HepG2 (cell line): ENCODE measurements at regions not wholly inside any gene's neighbourhood (a gene's known extent, or its start where the extent isn't known, plus 50 kb on each side); places are given as distances from the start of the nearest gene placed in this dataset.

Experiments used
- ATAC-seq: fragments of 200-7000 bp; cut with Tn5 transposase; 3 replicates; pipeline ENCODE4 v1.9.1; 2020; ENCODE audit warnings: mild to moderate bottlenecking, moderate library complexity
- BruUV-seq: library from RNA; stranded (reverse); fragments of 400-500 nt; replicated peaks from 2 replicates; lab custom pipeline; 2021; lab: Mats Ljungman, UMichigan
- CTCF ChIA-PET: fragments of 300-600 bp; formaldehyde crosslinking; extraction: SDS; loops from one replicate; lab custom pipeline; 2021; ENCODE audit warnings: low total read pairs, inconsistent platforms, low intra/inter-chr PET ratio; lab: Yijun Ruan, JAX
- POLR2A ChIA-PET: fragments of 350-600 bp; sonication (Branson Sonifier 250); formaldehyde crosslinking; loops from one replicate; lab custom pipeline; 2020; ENCODE audit warnings: antibody characterized with exemption, inconsistent platforms; lab: Yijun Ruan, JAX
- DNase-seq: peaks from one replicate; pipeline ENCODE4 v3.0.0-alpha.2; 2015; ENCODE audit warnings: low spot score
- FAIRE-seq: peaks from 3 replicates; lab custom pipeline; 2011; peaks lifted over from hg19 to GRCh38; lab: Jason Lieb, UNC
- H2AFZ ChIP-seq: one replicate; pipeline ENCODE4 v1.6.1; 2011; ENCODE audit warnings: low read length, inconsistent platforms
- H3K27ac ChIP-seq: fragments of 300-600 bp; 3 replicates; pipeline ENCODE4 v1.8.0; 2011; ENCODE audit warnings: mixed run types, mild to moderate bottlenecking, mixed read lengths, low read length, inconsistent platforms; ENCODE audit not compliant: insufficient read depth; ENCODE audit errors: extremely low read length
- H3K27me3 ChIP-seq, 2 experiments: fragments of 200-600 bp in 1 of 2; 2 replicates in 1 of 2; 3 replicates in 1 of 2; pipeline versions ENCODE4 v1.6.0 to v1.8.0; 2011; ENCODE audit warnings: low read length in 2 of 2, mild to moderate bottlenecking in 2 of 2, moderate library complexity in 2 of 2, inconsistent platforms in 1 of 2; ENCODE audit not compliant: insufficient read depth in 2 of 2, control insufficient read depth in 1 of 2
- H3K36me3 ChIP-seq, 2 experiments: fragments of 200-600 bp in 1 of 2; replicated peaks in 1 of 2; 2 replicates in 1 of 2; 3 replicates in 1 of 2; pipeline versions ENCODE4 v1.5.1 to v1.8.0; 2011; ENCODE audit warnings: low read length in 2 of 2, inconsistent platforms in 1 of 2; ENCODE audit not compliant: insufficient read depth in 2 of 2, control insufficient read depth in 1 of 2
- H3K4me1 ChIP-seq: 2 replicates; pipeline ENCODE4 v1.5.1; 2012; ENCODE audit warnings: low read length, inconsistent platforms; ENCODE audit not compliant: insufficient read depth
- H3K4me2 ChIP-seq: 2 replicates; pipeline ENCODE4 v1.6.0; 2011; ENCODE audit warnings: low read depth, low read length, inconsistent platforms
- H3K4me3 ChIP-seq, 3 experiments: fragments of 200-600 bp in 1 of 3; sonication (generic), shearing (Covaris generic) in 1 of 3; replicated peaks in 1 of 3; 2 replicates each; pipeline ENCODE4 v1.5.1; 2011 to 2016; ENCODE audit warnings: low read length in 3 of 3, inconsistent platforms in 2 of 3, low read depth in 2 of 3, mild to moderate bottlenecking in 2 of 3, control low read depth in 1 of 3, mixed read lengths in 1 of 3; ENCODE audit not compliant: insufficient read depth in 1 of 3
- H3K79me2 ChIP-seq: one replicate; pipeline ENCODE4 v1.6.1; 2011; ENCODE audit warnings: low read length, inconsistent platforms; ENCODE audit not compliant: insufficient read depth
- H3K9ac ChIP-seq: 2 replicates; pipeline ENCODE4 v1.6.0; 2011; ENCODE audit warnings: mild to moderate bottlenecking, low read depth, low read length, inconsistent platforms; ENCODE audit not compliant: insufficient read depth
- H3K9me3 ChIP-seq: 2 replicates; pipeline ENCODE4 v1.5.1; 2012; ENCODE audit warnings: mild to moderate bottlenecking, low read length
- H4K20me1 ChIP-seq: 2 replicates; pipeline ENCODE4 v1.6.0; 2011; ENCODE audit warnings: inconsistent platforms, mild to moderate bottlenecking, low read length, moderate library complexity; ENCODE audit not compliant: insufficient read depth
- ARID2 ChIP-seq: sonication (generic); formaldehyde crosslinking; IDR thresholded peaks from 2 replicates; pipeline ENCODE4 v1.8.1; 2022; ENCODE audit warnings: mild to moderate bottlenecking, missing genetic modification reagents, borderline replicate concordance
- ARNTL ChIP-seq: sonication (generic); formaldehyde crosslinking; IDR thresholded peaks from 2 replicates; pipeline ENCODE4 v1.4.0; 2020; ENCODE audit warnings: mild to moderate bottlenecking, missing genetic modification reagents
- ATF7 ChIP-seq, 2 experiments: fragments of 450-650 bp in 1 of 2; sonication (generic) in 1 of 2; formaldehyde crosslinking in 1 of 2; IDR thresholded peaks; 2 replicates each; pipeline versions ENCODE4 v1.4.0 to v1.6.1; 2016 to 2020; ENCODE audit warnings: antibody characterized with exemption in 1 of 2, mild to moderate bottlenecking in 1 of 2, missing genetic modification reagents in 1 of 2
- CBX1 ChIP-seq: IDR thresholded peaks from one replicate; pipeline ENCODE4 v1.6.1; 2016; ENCODE audit warnings: antibody characterized with exemption, low read depth
- GLI4 ChIP-seq: sonication (generic); formaldehyde crosslinking; IDR thresholded peaks from 2 replicates; pipeline ENCODE4 v1.5.1; 2020; ENCODE audit warnings: missing genetic modification reagents, mild to moderate bottlenecking, moderate library complexity, borderline replicate concordance
- HDAC1 ChIP-seq: sonication (generic); formaldehyde crosslinking; IDR thresholded peaks from 2 replicates; pipeline ENCODE4 v1.5.1; 2020; ENCODE audit warnings: mild to moderate bottlenecking, missing genetic modification reagents
- HES4 ChIP-seq: sonication (generic); formaldehyde crosslinking; IDR thresholded peaks from 2 replicates; pipeline ENCODE4 v1.9.0; 2021; ENCODE audit warnings: mild to moderate bottlenecking, missing genetic modification reagents, borderline replicate concordance
- PAWR ChIP-seq: sonication (generic); formaldehyde crosslinking; IDR thresholded peaks from 2 replicates; pipeline ENCODE4 v1.4.0; 2020; ENCODE audit warnings: missing genetic modification reagents, mild to moderate bottlenecking, borderline replicate concordance
- TCF7L2 ChIP-seq: IDR thresholded peaks from 2 replicates; pipeline ENCODE4 v1.6.1; 2011; ENCODE audit warnings: mild to moderate bottlenecking, low read depth, low read length, moderate library complexity
- ZNF224 ChIP-seq: sonication (generic); formaldehyde crosslinking; IDR thresholded peaks from 2 replicates; pipeline ENCODE4 v1.5.0; 2020; ENCODE audit warnings: mild to moderate bottlenecking, missing genetic modification reagents
- ZNF33B ChIP-seq: sonication (generic); formaldehyde crosslinking; IDR thresholded peaks from 2 replicates; pipeline ENCODE4 v1.5.1; 2020; ENCODE audit warnings: mild to moderate bottlenecking, missing genetic modification reagents
- ZNF543 ChIP-seq: sonication (generic); formaldehyde crosslinking; IDR thresholded peaks from 2 replicates; pipeline ENCODE4 v1.4.0; 2020; ENCODE audit warnings: mild to moderate bottlenecking, missing genetic modification reagents
- WGBS: methylation state at CpG from one replicate; pipeline ENCODE4 v1.1.6; 2017; ENCODE audit warnings: low lambda C conversion rate; 5-methylcytosine and 5-hydroxymethylcytosine counted together
- in situ Hi-C: cut with HindIII; loops from 2 replicates; pipeline ENCODE4 v1.10.0; 2017; ENCODE audit warnings: low pct_unique_long_range_greater_than_20kb; ENCODE audit not compliant: extremely low pct_ligation_motif_present
- intact Hi-C: fragments of 100-400 bp; cut with micrococcal nuclease; formaldehyde crosslinking; loops from one replicate; pipeline ENCODE4 v1.10.0; 2022; ENCODE audit not compliant: unreplicated experiment
- TF ChIP-seq, protein P1 (sequence below): sonication (generic); formaldehyde crosslinking; IDR thresholded peaks from 2 replicates; pipeline ENCODE4 v1.4.0; 2020; ENCODE audit warnings: low read depth, mild to moderate bottlenecking, missing genetic modification reagents
- TF ChIP-seq, protein P2 (sequence below): conservative IDR thresholded peaks from 2 replicates; pipeline ENCODE4 v1.6.1; 2018; ENCODE audit warnings: missing genetic modification reagents
- TF ChIP-seq, protein P3 (sequence below): sonication (generic); formaldehyde crosslinking; IDR thresholded peaks from 2 replicates; pipeline ENCODE4 v1.4.0; 2020; ENCODE audit warnings: mild to moderate bottlenecking, missing genetic modification reagents
- TF ChIP-seq, protein P4 (sequence below): sonication (generic); formaldehyde crosslinking; IDR thresholded peaks from 2 replicates; pipeline ENCODE4 v1.8.0; 2022; ENCODE audit warnings: mild to moderate bottlenecking, missing genetic modification reagents, borderline replicate concordance
- TF ChIP-seq, protein P5 (sequence below): sonication (generic); formaldehyde crosslinking; IDR thresholded peaks from 2 replicates; pipeline ENCODE4 v1.4.0; 2020; ENCODE audit warnings: missing genetic modification reagents
- TF ChIP-seq, protein P6 (sequence below): sonication (generic); formaldehyde crosslinking; IDR thresholded peaks from 2 replicates; pipeline ENCODE4 v1.8.0; 2022; ENCODE audit warnings: mild to moderate bottlenecking, missing genetic modification reagents; ENCODE audit not compliant: insufficient replicate concordance

DNA sequence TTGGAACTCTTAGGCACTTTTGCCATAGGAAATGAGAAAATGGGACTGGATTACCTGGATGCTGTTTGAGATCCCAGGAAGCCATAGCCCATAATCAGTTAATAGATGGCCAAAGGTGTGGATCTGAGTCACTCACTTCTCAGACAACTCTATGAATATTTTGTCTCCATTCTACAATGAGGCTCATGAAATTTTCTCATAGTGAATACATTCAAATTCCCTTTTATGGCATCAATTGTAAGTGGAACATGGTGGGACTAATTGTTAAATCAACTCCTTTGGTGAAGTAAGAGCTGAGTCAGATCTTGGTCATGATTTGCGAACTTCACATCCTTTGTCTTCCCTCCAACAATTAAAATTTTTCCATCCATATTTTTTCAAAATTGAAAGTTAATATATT is 222.1 kb downstream of the ARL4A start:
- ATAC-seq, result no peak
- 33% methylated on average over 1 of the region's 1 CpG for WGBS
- in situ Hi-C loops (no loop called here), intact Hi-C loops (no loop called here)
- no TSS peak for BruUV-seq
- CTCF ChIA-PET, result no interaction called here
- Histone ChIP-seq H3K4me3 (no peak overlapping the region), H3K27me3 (no peaks in the 10 kb centered on the region), H3K9me3 (no peaks in the 10 kb centered on the region), H3K4me2 (no peak overlapping the region), H3K36me3 (no peaks in the 10 kb centered on the region), H3K9ac (no peak overlapping the region), H3K79me2 (no peaks in the 10 kb centered on the region), H2AFZ (no peak overlapping the region), H3K4me1 (no peaks in the 10 kb centered on the region), H3K27ac (no peak overlapping the region), H4K20me1 (no peaks in the 10 kb centered on the region)
- no peak for FAIRE-seq
- DNase-seq, result no peak
- POLR2A ChIA-PET, result no interaction called here
- no peak for TF ChIP-seq ZNF33B (CRISPR knock-in tag)
- TF ChIP-seq ARID2 (CRISPR knock-in tag), result no peak
- TF ChIP-seq ZNF224 (CRISPR knock-in tag), result no peak
- no peak for TF ChIP-seq ARNTL (CRISPR knock-in tag)
- TF ChIP-seq GLI4, result no peak
- TF ChIP-seq, protein P1, sequence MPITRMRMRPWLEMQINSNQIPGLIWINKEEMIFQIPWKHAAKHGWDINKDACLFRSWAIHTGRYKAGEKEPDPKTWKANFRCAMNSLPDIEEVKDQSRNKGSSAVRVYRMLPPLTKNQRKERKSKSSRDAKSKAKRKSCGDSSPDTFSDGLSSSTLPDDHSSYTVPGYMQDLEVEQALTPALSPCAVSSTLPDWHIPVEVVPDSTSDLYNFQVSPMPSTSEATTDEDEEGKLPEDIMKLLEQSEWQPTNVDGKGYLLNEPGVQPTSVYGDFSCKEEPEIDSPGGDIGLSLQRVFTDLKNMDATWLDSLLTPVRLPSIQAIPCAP (CRISPR knock-in tag), result no peak
- TF ChIP-seq, protein P2, sequence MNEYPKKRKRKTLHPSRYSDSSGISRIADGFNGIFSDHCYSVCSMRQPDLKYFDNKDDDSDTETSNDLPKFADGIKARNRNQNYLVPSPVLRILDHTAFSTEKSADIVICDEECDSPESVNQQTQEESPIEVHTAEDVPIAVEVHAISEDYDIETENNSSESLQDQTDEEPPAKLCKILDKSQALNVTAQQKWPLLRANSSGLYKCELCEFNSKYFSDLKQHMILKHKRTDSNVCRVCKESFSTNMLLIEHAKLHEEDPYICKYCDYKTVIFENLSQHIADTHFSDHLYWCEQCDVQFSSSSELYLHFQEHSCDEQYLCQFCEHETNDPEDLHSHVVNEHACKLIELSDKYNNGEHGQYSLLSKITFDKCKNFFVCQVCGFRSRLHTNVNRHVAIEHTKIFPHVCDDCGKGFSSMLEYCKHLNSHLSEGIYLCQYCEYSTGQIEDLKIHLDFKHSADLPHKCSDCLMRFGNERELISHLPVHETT (CRISPR knock-in tag), result no peak
- TF ChIP-seq ATF7 (IDR thresholded peaks at IDR 0.05), result no peak
- no peak for TF ChIP-seq ATF7 (CRISPR knock-in tag; IDR thresholded peaks at IDR 0.05)
- TF ChIP-seq, protein P3, sequence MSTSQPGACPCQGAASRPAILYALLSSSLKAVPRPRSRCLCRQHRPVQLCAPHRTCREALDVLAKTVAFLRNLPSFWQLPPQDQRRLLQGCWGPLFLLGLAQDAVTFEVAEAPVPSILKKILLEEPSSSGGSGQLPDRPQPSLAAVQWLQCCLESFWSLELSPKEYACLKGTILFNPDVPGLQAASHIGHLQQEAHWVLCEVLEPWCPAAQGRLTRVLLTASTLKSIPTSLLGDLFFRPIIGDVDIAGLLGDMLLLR (CRISPR knock-in tag), result no peak
- TF ChIP-seq, protein P4, sequence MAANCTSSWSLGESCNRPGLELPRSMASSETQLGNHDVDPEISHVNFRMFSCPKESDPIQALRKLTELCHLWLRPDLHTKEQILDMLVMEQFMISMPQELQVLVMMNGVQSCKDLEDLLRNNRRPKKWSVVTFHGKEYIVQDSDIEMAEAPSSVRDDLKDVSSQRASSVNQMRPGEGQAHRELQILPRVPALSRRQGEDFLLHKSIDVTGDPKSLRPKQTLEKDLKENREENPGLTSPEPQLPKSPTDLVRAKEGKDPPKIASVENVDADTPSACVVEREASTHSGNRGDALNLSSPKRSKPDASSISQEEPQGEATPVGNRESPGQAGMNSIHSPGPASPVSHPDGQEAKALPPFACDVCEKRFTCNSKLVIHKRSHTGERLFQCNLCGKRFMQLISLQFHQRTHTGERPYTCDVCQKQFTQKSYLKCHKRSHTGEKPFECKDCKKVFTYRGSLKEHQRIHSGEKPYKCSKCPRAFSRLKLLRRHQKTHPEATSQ (CRISPR knock-in tag), result no peak
- no peak for TF ChIP-seq HES4 (CRISPR knock-in tag)
- no peak for TF ChIP-seq ZNF543 (CRISPR knock-in tag)
- TF ChIP-seq PAWR (CRISPR knock-in tag), result no peak
- TF ChIP-seq TCF7L2, result no peak
- TF ChIP-seq, protein P5, sequence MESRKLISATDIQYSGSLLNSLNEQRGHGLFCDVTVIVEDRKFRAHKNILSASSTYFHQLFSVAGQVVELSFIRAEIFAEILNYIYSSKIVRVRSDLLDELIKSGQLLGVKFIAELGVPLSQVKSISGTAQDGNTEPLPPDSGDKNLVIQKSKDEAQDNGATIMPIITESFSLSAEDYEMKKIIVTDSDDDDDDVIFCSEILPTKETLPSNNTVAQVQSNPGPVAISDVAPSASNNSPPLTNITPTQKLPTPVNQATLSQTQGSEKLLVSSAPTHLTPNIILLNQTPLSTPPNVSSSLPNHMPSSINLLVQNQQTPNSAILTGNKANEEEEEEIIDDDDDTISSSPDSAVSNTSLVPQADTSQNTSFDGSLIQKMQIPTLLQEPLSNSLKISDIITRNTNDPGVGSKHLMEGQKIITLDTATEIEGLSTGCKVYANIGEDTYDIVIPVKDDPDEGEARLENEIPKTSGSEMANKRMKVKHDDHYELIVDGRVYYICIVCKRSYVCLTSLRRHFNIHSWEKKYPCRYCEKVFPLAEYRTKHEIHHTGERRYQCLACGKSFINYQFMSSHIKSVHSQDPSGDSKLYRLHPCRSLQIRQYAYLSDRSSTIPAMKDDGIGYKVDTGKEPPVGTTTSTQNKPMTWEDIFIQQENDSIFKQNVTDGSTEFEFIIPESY (CRISPR knock-in tag), result no peak
- no peak for TF ChIP-seq CBX1
- TF ChIP-seq, protein P6, sequence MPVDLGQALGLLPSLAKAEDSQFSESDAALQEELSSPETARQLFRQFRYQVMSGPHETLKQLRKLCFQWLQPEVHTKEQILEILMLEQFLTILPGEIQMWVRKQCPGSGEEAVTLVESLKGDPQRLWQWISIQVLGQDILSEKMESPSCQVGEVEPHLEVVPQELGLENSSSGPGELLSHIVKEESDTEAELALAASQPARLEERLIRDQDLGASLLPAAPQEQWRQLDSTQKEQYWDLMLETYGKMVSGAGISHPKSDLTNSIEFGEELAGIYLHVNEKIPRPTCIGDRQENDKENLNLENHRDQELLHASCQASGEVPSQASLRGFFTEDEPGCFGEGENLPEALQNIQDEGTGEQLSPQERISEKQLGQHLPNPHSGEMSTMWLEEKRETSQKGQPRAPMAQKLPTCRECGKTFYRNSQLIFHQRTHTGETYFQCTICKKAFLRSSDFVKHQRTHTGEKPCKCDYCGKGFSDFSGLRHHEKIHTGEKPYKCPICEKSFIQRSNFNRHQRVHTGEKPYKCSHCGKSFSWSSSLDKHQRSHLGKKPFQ (CRISPR knock-in tag), result no peak
- TF ChIP-seq HDAC1 (CRISPR knock-in tag), result no peak
